GM19351 (cell line): ENCODE measurements at regions not wholly inside any gene's neighbourhood (a gene's known extent, or its start where the extent isn't known, plus 50 kb on each side); places are given as distances from the start of the nearest gene placed in this dataset.

Experiments used
- ATAC-seq: cut with Tn5 transposase; IDR thresholded peaks from one replicate; pipeline ENCODE4 v1.9.1; 2021; ENCODE audit warnings: mild to moderate bottlenecking, moderate library complexity; ENCODE audit not compliant: unreplicated experiment

- ATAC-seq, result no peak
These were observed 717.9 kb downstream of the UQCRFS1 start for GRCh38 chr19:28495046-28495445.

DNA sequence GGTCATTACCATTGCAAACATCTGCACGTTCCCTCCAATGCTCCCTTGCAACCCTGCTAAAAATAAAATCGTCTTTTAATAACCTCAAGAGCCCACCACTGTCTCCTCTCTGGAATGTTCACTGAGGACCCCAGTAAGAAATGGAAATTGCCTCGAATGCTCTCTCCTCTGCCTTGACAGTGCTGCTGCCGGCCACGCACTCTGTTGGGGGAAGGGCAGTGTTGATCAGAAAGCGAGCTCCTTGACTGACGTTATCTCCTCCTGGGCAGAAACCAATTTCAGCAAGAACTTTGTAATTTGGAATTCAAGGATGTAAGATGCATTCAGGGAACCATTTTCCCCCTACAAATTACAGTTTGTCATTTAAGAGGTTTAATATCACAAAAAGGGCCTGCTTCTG is 718.5 kb downstream of the UQCRFS1 start:
- no peak for ATAC-seq

DNA sequence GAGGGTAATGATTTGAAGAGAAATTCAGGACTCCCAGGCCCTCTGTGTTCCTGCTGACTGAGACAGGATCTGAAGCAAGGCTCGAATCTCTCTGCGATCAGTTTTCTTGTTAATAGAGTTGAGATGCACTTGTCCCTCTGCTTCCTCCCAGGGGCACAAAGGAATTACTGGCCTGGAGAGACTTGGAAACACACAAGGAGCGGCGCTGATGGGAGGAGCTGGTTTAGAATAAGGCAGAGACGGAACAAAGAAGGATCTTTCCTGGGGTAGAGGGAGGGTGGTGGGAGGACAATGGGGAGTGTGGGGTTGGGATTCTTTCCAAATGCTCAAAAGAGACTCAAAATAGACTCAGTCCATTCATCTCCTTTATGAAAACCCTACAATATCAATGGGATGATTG is 719.1 kb downstream of the UQCRFS1 start:
- ATAC-seq, result no peak

GRCh38 chr19:28492621-28493020 is 720.3 kb downstream of the UQCRFS1 start:
- ATAC-seq, result no peak

- ATAC-seq, result no peak
These were observed 720.8 kb downstream of the UQCRFS1 start for GRCh38 chr19:28492201-28492600.

- ATAC-seq, result no peak
These were observed 723.2 kb downstream of the UQCRFS1 start for GRCh38 chr19:28489776-28490175.

DNA sequence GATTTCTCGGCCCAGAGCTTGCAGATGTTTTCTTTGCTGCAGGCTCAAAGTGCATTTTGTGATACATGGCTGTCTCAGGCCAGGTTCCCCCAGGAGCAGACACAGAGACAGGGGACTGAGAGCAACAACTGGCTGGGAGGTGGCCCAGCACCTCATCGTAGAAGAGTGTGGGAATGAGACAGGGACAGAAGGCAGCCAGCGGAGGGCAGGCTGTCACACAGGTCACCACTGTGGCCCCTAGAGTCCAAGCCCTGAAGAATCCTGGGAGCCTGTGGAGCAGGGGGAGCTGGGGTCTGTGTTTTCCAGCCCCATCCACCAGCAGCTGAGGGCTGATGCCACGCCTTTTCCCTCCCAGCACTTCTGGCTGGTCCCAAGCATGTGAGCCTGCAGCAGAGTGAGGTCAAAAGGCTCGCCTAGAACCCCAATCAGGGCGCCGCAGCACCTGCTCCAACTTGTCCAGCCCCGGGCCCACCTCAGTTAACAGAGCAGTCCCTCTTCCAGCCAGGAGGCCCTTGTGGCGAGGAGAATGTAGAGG is 723.8 kb downstream of the UQCRFS1 start:
- ATAC-seq, result no peak

- ATAC-seq, result no peak
These were observed 725.0 kb downstream of the UQCRFS1 start for GRCh38 chr19:28487999-28488398.

DNA sequence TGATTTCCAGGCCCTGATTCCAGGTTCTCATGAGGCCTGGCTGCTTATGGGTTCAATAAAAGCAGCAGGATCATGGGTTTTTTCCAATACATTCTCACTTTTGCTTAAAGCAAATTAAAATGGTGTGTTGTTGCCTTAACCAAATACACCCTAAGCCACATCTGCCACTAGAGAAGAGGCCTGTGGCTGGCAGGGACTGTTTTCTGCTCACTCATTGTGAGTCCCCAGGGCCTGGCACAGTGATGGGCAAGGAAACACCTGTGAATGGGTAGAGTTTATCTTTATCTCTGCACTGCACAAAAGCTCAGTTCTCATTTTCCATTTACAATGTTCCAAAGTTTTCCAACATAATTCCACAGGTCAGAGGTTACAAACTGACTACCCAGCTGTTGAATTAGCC is 726.0 kb downstream of the UQCRFS1 start:
- no peak for ATAC-seq

- ATAC-seq, result no peak
These were observed 726.5 kb downstream of the UQCRFS1 start for GRCh38 chr19:28486473-28486872.

DNA sequence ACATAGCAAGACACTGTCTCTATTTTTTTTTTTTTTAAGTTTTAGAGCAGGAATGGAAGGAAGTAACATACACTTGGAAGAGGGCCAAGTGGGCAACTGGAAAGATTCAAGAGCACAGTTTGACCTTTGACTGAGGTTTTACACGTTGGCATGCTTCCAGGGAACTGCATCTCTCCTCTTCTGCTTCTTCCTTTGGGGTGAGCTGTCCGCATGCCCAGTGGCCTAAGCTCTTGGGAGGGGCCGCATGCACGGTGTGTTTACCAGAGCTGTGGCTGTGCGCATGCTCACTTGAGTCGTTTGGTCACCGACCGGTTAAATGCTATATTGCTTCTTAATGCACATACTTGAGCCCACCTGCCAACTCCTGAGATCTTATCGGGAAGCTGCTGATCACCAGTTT is 727.7 kb downstream of the UQCRFS1 start:
- ATAC-seq, result no peak

- no peak for ATAC-seq
These were observed 729.8 kb downstream of the UQCRFS1 start for GRCh38 chr19:28483197-28483596.

GRCh38 chr19:28482221-28482620 is 730.7 kb downstream of the UQCRFS1 start:
- ATAC-seq, result no peak

DNA sequence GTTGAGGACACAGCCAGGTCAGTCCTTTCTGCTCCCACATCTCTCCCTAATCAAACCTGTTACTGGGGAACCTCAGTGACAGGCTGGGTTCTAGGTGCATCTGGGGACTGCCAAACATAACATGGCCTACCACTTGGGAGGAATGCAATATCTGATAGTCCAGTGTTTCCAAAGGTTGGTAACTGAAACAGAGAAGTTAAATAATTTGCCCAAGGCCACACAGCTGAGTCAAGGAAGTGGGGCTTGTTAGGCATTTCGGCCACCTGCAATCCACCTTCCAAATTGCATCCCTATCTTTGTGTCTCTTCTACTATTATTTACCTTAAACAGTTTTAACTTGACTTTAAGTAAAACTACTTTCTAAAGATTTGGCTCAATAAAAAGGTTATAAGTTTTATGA is 731.3 kb downstream of the UQCRFS1 start:
- no peak for ATAC-seq

- ATAC-seq, result no peak
These were observed 737.4 kb downstream of the UQCRFS1 start for GRCh38 chr19:28475525-28475924.

- no peak for ATAC-seq
These were observed 740.1 kb downstream of the UQCRFS1 start for GRCh38 chr19:28472843-28473242.

- no peak for ATAC-seq
These were observed 741.0 kb downstream of the UQCRFS1 start for GRCh38 chr19:28471731-28472510.

GRCh38 chr19:28469544-28469943 is 743.4 kb downstream of the UQCRFS1 start:
- no peak for ATAC-seq

DNA sequence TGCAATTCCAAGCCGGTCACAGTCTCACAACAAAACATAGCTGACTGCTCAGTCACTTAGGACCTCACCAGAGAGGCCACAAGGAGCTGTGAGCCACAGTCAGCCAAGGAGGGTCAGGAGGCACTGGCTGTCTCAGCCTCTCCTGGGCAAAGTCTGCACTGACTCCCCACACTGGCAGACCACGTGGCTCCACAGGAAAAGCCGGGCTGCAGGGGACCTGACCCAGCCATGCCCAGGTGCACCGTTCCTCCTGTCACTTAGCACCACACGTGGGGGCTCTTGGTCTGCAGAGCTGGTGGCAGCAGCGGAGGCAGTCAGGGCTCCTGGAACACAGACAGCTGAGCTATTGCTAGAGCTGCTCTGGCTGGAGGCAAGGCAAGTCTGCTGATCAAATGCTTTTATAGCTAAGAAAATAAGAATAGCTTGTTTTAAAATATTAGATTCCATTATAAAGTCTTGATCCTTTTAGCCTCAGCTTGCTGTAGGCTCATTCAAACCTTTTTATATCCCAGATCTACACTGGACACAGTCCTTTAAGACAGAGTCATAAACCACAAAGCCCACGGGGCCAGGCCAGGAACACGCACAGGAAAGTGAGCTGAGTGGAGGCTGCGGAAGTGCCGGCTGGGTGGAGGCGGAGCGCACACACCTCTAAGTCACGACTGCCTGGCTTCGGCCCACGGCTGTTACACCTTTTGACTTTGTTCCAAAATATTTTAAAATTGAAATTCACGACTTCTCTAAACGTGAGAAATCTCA is 744.1 kb downstream of the UQCRFS1 start:
- ATAC-seq, result no peak

DNA sequence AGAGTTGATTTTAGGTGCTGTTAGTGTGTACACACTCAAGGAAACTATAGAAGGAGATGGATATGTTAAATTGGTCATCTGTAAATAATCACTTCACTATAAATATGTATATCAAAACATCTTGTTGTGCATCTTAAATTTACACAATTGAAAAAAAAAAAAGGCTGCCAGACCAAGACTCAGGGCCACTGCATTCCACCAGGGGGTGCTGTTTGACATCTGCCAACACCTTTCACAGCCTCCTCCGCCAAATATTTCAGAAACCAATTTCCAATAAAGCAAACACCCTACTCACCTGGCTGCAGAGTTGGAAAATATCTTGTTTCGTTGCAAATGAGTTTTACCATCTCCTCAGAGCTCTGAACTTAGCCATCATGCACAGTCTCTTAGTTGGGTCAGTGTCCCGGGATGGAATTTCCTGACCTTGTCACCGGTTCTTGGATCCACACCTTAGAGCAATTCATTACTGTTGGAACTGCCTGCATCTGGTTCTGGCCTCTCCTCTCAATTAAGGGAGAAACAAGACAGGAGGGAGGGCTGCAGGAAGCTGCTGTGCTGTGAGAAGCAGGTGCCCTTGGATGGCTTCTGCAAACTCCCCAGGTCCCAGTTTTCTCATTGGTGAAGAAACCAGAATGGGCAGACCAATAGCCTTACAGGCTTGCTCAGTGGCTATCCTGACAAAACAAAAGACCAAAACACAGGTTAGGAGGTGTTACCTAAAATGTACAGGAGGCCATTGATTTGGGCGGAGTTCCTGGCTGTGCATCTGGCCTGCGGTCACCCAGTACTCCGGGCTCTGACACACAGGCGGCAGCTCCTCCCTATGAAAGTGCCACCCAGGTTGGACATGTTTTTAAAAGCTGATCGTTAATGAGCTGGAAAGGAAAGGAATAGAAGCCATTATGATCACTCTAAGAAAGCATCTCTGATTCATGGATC is 746.6 kb downstream of the UQCRFS1 start:
- ATAC-seq, result no peak
